ENCODE measurements at regions not wholly inside any gene's neighbourhood (a gene's known extent, or its start where the extent isn't known, plus 50 kb on each side); places are given as distances from the start of the nearest gene placed in this dataset.

- TF ChIP-seq GMEB1 (CRISPR knock-in tag; IDR thresholded peaks at IDR 0.05; ENCODE audit: borderline replicate concordance) (no peak), ZBTB34 (CRISPR knock-in tag; IDR thresholded peaks at IDR 0.05) (peak; percentile 41; the same call in 1 of the 2 replicates), THAP7 (CRISPR knock-in tag; IDR thresholded peaks at IDR 0.05) (no peak), ZSCAN25 (CRISPR knock-in tag; IDR thresholded peaks at IDR 0.05) (no peak), FOSL1 (CRISPR knock-in tag; IDR thresholded peaks at IDR 0.05; ENCODE audit: borderline replicate concordance) (peak; percentile 99), SSRP1 (CRISPR knock-in tag; IDR thresholded peaks at IDR 0.05) (no peak), ATAD3A (CRISPR knock-in tag; IDR thresholded peaks at IDR 0.05) (no peak), TEF (CRISPR knock-in tag; IDR thresholded peaks at IDR 0.05) (peak; percentile 100), DMAP1 (CRISPR knock-in tag; IDR thresholded peaks at IDR 0.05) (peak; percentile 64), ISX (CRISPR knock-in tag; conservative IDR thresholded peaks at IDR 0.05) (no peak), KAT8 (CRISPR knock-in tag; IDR thresholded peaks at IDR 0.05) (peak; percentile 54; the same call in 1 of the 2 replicates), AHR (CRISPR knock-in tag; IDR thresholded peaks at IDR 0.05) (no peak), ZFYVE20 (CRISPR knock-in tag; IDR thresholded peaks at IDR 0.05; ENCODE audit: borderline replicate concordance, low read depth) (no peak), ZNF720 (CRISPR knock-in tag; IDR thresholded peaks at IDR 0.05) (no peak), ZNF724P (CRISPR knock-in tag; IDR thresholded peaks at IDR 0.05; ENCODE audit: borderline replicate concordance) (no peak), SIN3A (IDR thresholded peaks at IDR 0.05; ENCODE audit: borderline replicate concordance, low read depth, low read length) (no peak), ZNF333 (CRISPR knock-in tag; IDR thresholded peaks at IDR 0.05; ENCODE audit: borderline replicate concordance) (no peak), ZNF160 (CRISPR knock-in tag; IDR thresholded peaks at IDR 0.05) (no peak), RCOR2 (CRISPR knock-in tag; IDR thresholded peaks at IDR 0.05) (peak; percentile 95), ZNF101 (CRISPR knock-in tag; IDR thresholded peaks at IDR 0.05; ENCODE audit: borderline replicate concordance, low read depth) (no peak), HMG20B (CRISPR knock-in tag; conservative IDR thresholded peaks at IDR 0.05) (peak; percentile 49; the same call in 1 of the 2 replicates), GTF3A (CRISPR knock-in tag; conservative IDR thresholded peaks at IDR 0.05) (no peak), RXRB (CRISPR knock-in tag; IDR thresholded peaks at IDR 0.05; ENCODE audit: borderline replicate concordance) (peak; percentile 89), TRIM24 (CRISPR knock-in tag; IDR thresholded peaks at IDR 0.05) (peak; percentile 99), ZIK1 (CRISPR knock-in tag; IDR thresholded peaks at IDR 0.05; ENCODE audit: borderline replicate concordance, low read depth) (no peak), ZBTB39 (CRISPR knock-in tag; IDR thresholded peaks at IDR 0.05) (no peak)
These were observed 174.7 kb upstream of the DAAM1 start (continued) for GRCh38 chr14:59013672-59014298.

Measured in HepG2 (cell line).